ENCODE measurements at regions not wholly inside any gene's neighbourhood (a gene's known extent, or its start where the extent isn't known, plus 50 kb on each side); places are given as distances from the start of the nearest gene placed in this dataset.

- no peak for DNase-seq
Measured at GRCh38 chr2:139142252-139142880, 362.2 kb upstream of the NXPH2 start.

GRCh38 chr2:139124271-139124670 lies 344.1 kb upstream of the NXPH2 start:
- no peak for DNase-seq

- DNase-seq, result no peak
Measured at GRCh38 chr2:139123795-139124194, 343.6 kb upstream of the NXPH2 start.

DNA sequence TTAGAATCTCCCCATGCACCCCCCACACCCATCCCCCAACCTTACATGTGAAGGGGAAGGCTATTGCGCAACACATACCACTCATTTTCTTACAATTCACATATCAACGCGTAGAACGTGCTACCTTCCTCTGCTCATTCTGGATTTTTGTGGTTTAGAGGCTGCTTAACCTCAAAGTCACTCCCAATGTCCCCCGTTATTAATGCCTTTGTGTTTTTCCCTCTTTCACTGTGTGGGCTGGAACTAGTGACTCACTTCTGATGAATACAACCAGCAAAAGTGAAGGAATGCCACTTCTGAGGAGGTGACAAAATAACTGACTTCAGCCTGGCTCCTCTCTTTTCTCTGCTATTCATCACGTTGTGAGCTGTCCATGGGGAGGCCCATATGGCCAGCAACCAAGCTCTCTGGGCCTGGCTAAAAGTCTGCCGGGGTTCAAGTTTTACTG lies 342.5 kb upstream of the NXPH2 start:
- no peak for DNase-seq

DNA sequence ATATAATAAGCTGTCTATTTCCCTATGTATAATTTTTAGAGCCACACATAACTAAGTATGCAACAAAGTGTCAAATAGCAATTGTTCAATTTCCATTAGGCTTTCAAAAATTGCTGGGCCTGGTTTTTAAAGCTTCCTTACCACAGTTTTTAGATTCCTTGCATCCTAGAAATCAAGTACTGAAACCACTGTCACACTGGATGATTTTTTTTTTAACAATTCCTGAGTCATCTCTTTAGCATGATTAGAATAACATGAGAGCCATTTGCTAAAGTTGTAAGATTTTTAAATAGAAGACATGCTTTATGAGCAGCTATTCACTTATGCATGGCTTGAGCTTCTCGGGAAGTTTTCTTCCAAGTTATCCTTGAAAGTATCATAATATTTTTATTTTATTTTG lies 319.5 kb upstream of the NXPH2 start:
- no peak for DNase-seq

DNA sequence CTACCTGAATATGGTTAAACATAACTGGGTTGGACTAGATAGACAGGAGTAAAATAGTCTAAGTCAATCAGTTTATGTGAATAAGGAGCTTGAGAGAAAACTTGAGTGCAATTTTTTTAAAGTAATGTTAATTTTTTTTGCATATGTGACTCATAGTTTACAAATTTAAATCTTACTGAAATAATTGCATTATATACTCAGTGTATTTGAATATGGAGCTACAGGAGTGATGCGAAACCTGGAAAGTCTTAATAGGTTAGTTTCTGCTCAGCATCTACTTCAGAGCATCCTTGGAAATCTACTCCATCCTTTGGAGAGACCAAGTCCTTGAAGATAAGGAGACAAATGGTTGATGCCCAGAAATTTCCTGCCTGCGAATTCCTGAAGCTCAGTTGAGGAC lies 318.8 kb upstream of the NXPH2 start:
- no peak for DNase-seq

- DNase-seq, result no peak
Measured at GRCh38 chr2:139083121-139083520, 302.9 kb upstream of the NXPH2 start.

DNA sequence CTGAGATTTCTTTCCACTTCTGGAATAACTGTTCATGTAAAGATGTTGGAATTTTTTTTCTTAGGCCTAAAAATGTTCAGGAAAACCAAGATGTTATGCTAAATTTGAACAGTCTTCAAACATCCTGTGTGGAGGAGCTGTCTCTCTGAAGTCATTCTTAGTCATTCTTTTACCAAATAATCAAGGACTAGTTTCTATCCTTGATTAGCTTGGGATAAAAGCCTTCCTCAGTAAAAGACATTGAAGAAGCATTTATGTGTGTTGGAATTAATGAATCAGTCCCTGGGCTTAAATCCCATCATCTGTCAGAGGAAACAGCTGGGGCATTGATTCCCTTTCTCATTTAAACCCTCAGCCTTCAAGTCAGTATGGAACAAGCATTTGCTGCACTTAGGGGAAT lies 300.1 kb upstream of the NXPH2 start:
- DNase-seq, result no peak

DNA sequence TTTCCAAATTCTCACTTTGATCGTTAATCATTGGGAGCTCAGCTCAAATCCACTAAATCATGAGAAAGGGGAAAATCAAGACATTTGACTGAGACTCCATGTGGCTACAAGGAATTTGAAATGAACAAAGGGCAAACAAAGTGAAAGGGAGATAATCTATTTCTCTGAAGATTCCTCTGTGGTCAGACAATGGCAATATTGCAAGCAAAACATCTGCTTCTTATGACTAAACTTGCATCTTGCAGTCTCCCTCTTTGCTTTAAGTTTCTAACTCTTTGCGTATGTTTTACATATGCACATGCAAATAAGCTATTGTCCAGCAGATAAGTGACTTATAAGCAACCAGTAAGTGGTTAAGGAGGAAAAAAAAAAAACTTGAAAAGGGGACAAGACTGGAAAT lies 299.1 kb upstream of the NXPH2 start:
- no peak for DNase-seq

DNA sequence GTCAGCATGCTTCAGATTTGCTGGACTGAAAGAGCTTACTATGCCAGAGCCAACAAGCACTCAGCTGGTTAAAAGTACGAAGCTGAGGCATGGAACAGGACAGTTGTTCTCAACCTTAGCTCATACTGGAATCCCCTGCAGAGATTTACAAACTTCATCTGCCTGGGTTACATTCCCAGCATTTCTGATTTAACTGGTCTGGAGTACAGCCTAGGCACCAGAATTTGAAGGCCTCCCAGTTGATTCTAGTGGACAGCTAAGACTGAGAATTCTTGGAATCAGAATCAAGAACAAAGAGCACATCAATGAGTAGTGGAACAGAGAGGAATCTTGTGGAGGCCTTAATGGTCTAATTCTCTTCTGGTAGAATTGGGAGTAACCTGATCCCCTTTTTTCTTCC lies 298.2 kb upstream of the NXPH2 start:
- no peak for DNase-seq

DNA sequence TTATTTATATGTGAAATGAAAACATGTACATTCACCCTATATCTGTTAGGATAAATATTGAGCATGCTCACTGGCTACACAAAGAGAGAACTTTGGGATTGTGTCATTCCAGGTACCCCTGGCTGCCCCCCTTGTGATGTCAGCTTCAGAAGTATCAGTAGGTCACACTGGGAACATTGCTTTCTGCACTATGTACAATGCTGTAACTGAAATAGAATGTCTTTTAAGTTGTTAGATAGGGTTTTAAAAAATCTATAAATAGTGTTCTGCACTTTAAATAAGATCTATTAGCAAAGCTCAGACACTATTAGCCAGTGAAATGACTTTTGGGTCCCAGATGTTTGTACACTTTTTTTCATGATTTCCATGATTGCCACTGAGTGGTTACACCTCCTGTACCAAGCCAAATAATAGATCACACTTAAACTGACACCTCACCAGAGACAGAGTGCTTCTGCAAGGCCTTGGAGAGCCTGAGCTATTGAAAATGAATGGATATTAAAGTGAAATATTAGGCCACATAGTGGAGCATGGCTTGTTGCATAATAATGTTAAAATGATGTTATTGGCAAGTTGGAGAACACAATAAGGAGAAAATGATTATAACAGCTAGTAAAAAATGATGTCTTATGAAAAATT lies 297.0 kb upstream of the NXPH2 start:
- no peak for DNase-seq

DNA sequence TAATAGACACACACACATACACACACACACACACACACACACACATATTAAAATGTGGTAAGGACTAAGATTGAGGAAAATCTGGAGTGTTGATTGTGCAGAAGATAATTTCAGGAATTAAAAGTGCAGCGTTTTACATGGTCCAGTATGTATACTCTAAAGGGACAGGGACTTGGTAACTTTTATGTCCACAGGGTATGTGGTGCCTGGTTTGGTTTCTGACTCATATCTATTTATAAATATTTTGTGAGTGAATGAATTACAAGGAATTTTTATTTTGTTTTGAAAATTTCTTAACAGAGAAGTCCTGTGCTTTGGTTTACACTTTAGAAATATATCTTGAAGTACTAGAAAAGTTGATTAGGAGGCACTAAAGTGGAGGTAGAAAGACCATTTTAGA lies 287.7 kb upstream of the NXPH2 start:
- no peak for DNase-seq

DNA sequence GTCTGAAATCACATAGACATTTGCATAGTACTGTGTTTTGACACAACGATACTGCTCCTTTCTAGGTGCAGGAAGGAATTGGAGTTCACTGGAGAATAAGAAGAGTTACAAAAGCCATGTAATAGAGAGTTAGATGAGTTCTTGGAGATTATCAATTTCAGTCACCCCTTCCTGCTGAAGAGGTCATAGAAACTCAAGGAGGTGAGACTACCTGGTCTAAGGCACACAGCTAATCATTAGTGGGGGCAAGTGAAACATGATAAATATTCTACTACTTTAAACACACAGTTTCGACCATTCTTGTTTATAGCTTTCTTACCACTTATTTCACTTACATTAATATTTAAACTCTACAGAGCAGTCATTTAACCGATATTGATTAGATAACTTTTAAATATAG lies 286.9 kb upstream of the NXPH2 start:
- DNase-seq, result no peak

GRCh38 chr2:139064159-139064558 lies 284.0 kb upstream of the NXPH2 start:
- no peak for DNase-seq

GRCh38 chr2:139059617-139060016 lies 279.4 kb upstream of the NXPH2 start:
- DNase-seq, result no peak

- DNase-seq, result peak in 1 of 2 experiments; percentile 9
Measured at GRCh38 chr2:139055202-139055601, 275.0 kb upstream of the NXPH2 start.

DNA sequence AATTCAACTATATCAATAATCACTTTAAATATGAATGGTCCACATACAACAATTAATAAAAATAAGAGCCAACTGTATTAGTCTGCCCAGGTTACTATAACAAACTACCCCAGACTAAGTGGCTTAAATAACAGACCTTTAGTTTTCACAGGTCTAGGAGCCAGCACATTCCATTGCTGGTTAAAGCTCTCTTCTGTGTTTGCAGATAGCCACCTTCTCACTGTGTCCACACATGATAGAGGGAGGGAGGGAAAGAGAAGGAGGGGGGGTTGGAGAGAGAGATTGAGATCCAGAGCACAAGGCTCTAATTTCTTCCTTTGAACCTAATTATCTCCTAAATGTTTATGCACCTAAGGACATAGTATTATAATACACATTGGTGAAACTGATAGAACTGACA lies 267.8 kb upstream of the NXPH2 start:
- no peak for DNase-seq

DNA sequence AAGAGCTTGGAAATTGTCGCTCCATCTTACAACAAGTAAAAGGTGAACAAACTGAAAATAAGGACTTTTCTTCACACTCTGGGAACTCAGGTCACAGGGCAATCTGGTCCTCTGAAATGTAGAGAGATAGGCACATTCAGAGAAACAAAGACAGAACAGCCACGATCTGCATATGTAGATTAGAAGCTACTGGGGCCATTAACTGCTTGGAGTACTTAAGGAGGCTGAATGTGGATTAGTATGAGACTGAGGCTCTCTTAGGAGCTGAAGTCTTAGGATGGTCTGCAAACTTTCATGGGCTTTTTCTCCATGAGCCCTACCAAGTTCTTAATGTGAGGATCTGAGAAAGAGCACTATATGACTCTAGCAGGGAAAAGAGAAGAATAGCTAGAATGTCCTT lies 265.3 kb upstream of the NXPH2 start:
- DNase-seq, result no peak

GRCh38 chr2:139034064-139034463 lies 253.9 kb upstream of the NXPH2 start:
- no peak for DNase-seq

DNA sequence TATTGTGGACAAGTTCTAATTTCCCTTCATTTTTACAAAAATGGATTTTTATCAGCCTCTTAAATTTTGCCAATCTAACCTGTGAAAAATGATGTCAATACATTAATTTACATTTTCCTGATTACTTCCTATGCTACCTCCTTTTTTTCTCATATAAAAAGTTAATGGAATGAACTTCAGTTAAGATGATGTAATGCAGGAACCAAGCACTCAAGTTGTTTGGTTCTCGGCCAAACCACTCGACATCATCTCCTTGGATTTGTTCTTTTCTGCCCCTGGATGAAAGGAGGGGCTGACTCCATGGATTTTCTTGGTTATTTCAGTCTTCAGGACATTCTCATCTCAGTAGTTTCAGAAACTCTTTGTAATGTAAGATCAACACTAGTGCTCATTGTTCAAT lies 253.1 kb upstream of the NXPH2 start:
- no peak for DNase-seq

GRCh38 chr2:139031722-139032121 lies 251.5 kb upstream of the NXPH2 start:
- DNase-seq, result peak; percentile 36 to 65

- DNase-seq, result no peak
Measured at GRCh38 chr2:139020287-139020686, 240.1 kb upstream of the NXPH2 start.

DNA sequence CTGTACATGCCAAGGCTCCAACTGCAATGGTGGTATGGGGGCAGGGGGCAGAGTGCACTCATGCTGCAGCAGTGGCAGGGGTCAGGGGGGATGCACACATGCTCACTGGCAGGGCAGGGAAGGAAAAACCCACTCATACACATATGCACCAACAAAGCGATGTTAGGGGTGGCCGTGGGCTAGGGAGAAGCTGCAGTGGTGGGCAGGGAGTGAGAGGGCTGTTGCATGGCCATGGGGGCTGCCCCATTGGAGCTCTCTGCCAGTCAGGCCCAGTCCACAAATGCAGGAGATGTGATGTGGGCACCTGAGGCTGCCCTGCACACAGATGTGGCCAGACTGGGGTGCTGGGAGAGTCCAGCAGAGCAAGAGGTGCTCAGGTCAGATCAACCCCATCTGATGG lies 238.1 kb upstream of the NXPH2 start:
- no peak for DNase-seq

- no peak for DNase-seq
Measured at GRCh38 chr2:139007130-139007529, 226.9 kb upstream of the NXPH2 start.

DNA sequence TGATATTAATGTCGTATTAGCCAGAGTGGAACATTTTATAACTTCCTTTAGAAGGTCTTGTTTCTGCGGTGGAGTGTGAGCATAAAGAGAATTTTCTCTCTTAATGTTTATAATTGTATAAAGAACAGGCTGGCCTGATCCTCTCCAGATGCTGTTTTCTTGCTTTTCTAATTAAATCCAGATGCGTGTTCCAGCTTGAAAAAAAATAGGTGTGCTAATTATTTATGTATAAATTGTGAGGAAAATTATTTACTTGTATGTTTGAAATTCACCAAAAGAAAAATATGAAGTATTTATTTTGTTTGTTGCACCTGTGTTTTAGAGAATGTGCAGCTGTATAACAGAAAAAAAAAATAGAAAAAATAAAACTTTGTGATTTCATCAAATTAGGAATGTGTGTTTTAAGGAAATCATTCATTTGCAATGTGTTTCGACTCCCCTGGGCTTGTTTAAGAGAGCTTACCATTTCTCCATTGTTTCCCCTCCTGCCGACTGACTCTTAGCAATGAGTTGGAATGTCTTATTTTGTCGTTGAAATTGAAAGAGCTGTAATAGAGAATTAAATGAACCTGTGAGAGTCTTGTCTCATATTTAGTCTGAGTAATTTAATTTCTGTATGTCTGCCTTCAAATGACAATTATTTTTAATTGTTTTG lies 220.1 kb upstream of the NXPH2 start:
- DNase-seq, result no peak

All from NCI-H2081 (cell line).